MCF 10A (cell line): ENCODE measurements at regions not wholly inside any gene's neighbourhood (a gene's known extent, or its start where the extent isn't known, plus 50 kb on each side); places are given as distances from the start of the nearest gene placed in this dataset.

Source experiments
- BruUV-seq: library from RNA; stranded (reverse); fragments of 400-500 nt; replicated peaks from 2 replicates; lab custom pipeline; 2021; lab: Mats Ljungman, UMichigan
- CTCF ChIA-PET: fragments of 300-600 bp; sonication (Branson Sonifier 250); formaldehyde crosslinking; extraction: SDS; loops from one replicate; lab custom pipeline; 2021; ENCODE audit warnings: antibody characterized with exemption, inconsistent platforms; lab: Yijun Ruan, JAX
- POLR2A ChIA-PET: fragments of 300-600, 350-650 bp; sonication (Branson Sonifier 250); formaldehyde crosslinking; extraction: SDS; loops from one replicate; lab custom pipeline; 2020; ENCODE audit warnings: antibody characterized with exemption, inconsistent platforms; lab: Yijun Ruan, JAX
- DNase-seq: peaks from one replicate; pipeline ENCODE4 v3.0.0-alpha.2; 2018; ENCODE audit not compliant: unreplicated experiment
- H3K27ac Mint-ChIP-seq: one replicate; pipeline ENCODE4 v1.8.0; 2022; ENCODE audit warnings: mild to moderate bottlenecking, low read depth, mixed read lengths; ENCODE audit not compliant: unreplicated experiment
- H3K27me3 Mint-ChIP-seq: one replicate; pipeline ENCODE4 v1.8.0; 2022; ENCODE audit warnings: mixed read lengths; ENCODE audit not compliant: insufficient read depth, unreplicated experiment
- H3K36me3 Mint-ChIP-seq: one replicate; pipeline ENCODE4 v1.8.0; 2022; ENCODE audit warnings: mild to moderate bottlenecking, moderate library complexity, mixed read lengths; ENCODE audit not compliant: insufficient read depth, unreplicated experiment
- H3K4me1 Mint-ChIP-seq: one replicate; pipeline ENCODE4 v1.8.0; 2022; ENCODE audit warnings: mixed read lengths; ENCODE audit not compliant: insufficient read depth, unreplicated experiment
- H3K4me3 Mint-ChIP-seq: one replicate; pipeline ENCODE4 v1.8.0; 2022; ENCODE audit warnings: mild to moderate bottlenecking, moderate library complexity, mixed read lengths; ENCODE audit not compliant: unreplicated experiment
- H3K9me3 Mint-ChIP-seq: one replicate; pipeline ENCODE4 v1.8.0; 2022; ENCODE audit warnings: mixed read lengths; ENCODE audit not compliant: unreplicated experiment
- intact Hi-C: fragments of 100-400 bp; cut with micrococcal nuclease; formaldehyde crosslinking; loops from 2 replicates; pipeline ENCODE4 v1.14.1; 2022
- TF ChIP-seq, protein P1 (sequence below): fragments of 200-600 bp; IDR thresholded peaks from one replicate; pipeline ENCODE4 v1.8.0; 2022; ENCODE audit warnings: antibody characterized with exemption, mild to moderate bottlenecking; ENCODE audit not compliant: unreplicated experiment

- H3K4me3 Mint-ChIP-seq = no peak overlapping the region
- DNase-seq = no peak
- ChIA-PET POLR2A (no interaction called here), CTCF (interaction anchor here (0.6 kb wide), 1 partner anchor 72 kb away, joined by 3 read pairs; no protein-coding TSS in a partner anchor)
- intact Hi-C loops = no loop called here
- no peak overlapping the region for H3K27ac Mint-ChIP-seq
- no peaks in the 10 kb centered on the region for H3K4me1 Mint-ChIP-seq
- no TSS peak for BruUV-seq
- H3K27me3 Mint-ChIP-seq = no peaks in the 10 kb centered on the region
- TF ChIP-seq, protein P1, sequence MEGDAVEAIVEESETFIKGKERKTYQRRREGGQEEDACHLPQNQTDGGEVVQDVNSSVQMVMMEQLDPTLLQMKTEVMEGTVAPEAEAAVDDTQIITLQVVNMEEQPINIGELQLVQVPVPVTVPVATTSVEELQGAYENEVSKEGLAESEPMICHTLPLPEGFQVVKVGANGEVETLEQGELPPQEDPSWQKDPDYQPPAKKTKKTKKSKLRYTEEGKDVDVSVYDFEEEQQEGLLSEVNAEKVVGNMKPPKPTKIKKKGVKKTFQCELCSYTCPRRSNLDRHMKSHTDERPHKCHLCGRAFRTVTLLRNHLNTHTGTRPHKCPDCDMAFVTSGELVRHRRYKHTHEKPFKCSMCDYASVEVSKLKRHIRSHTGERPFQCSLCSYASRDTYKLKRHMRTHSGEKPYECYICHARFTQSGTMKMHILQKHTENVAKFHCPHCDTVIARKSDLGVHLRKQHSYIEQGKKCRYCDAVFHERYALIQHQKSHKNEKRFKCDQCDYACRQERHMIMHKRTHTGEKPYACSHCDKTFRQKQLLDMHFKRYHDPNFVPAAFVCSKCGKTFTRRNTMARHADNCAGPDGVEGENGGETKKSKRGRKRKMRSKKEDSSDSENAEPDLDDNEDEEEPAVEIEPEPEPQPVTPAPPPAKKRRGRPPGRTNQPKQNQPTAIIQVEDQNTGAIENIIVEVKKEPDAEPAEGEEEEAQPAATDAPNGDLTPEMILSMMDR = no peak
- H3K36me3 Mint-ChIP-seq = no peaks in the 10 kb centered on the region
- H3K9me3 Mint-ChIP-seq = no peaks in the 10 kb centered on the region
Observed at GRCh38 chr1:214880956-214881355, 201.6 kb upstream of the KCNK2 start.

- CTCF ChIA-PET = interaction anchor here (0.7 to 1.0 kb wide), 2 partner anchors 14 to 255 kb away, joined by 3 to 4 read pairs; no protein-coding TSS in a partner anchor
- no peak for DNase-seq
- POLR2A ChIA-PET = interaction anchor here (0.7 to 1.0 kb wide), 2 partner anchors 8 to 141 kb away, joined by 3 read pairs; no protein-coding TSS in a partner anchor
- no TSS peak for BruUV-seq
- Mint-ChIP-seq H3K9me3 (peaks cover 7% of the 10 kb centered on the region), H3K27me3 (no peaks in the 10 kb centered on the region), H3K4me1 (no peaks in the 10 kb centered on the region), H3K4me3 (no peak overlapping the region), H3K36me3 (no peaks in the 10 kb centered on the region), H3K27ac (no peak overlapping the region)
- TF ChIP-seq, protein P1 = no peak
- intact Hi-C loops = no loop called here
Observed at GRCh38 chr1:214882616-214883015, 199.9 kb upstream of the KCNK2 start.

- DNase-seq = no peak
- CTCF ChIA-PET = no interaction called here
- Mint-ChIP-seq H3K27ac (no peak overlapping the region), H3K4me1 (no peaks in the 10 kb centered on the region), H3K4me3 (no peak overlapping the region), H3K9me3 (peaks cover 11% of the 10 kb centered on the region), H3K36me3 (no peaks in the 10 kb centered on the region), H3K27me3 (no peaks in the 10 kb centered on the region)
- POLR2A ChIA-PET = interaction anchor here (0.7 kb wide), 1 partner anchor 166 kb away, joined by 3 read pairs; no protein-coding TSS in a partner anchor
- TF ChIP-seq, protein P1 = no peak
- intact Hi-C loops = no loop called here
- BruUV-seq = no TSS peak
Observed at GRCh38 chr1:214895011-214895600, 187.4 kb upstream of the KCNK2 start.

DNA sequence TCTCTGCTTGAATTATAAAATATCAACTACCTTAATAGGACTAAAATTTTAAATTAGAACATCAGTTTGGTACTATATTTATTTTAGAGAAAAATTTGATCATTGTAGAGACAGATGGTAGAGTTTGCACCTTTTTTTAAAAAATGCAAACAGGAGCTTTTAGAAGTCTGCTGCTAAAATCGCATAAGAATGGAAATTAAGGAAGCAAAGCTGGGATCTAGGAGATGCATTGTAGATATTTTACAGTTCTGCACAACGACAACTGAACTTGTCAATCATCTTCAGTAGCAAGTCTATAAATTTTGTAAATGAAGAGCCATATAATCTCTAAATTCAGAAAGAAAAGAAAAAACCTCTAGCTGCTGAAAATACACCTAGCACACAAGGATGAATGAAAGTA is 185.6 kb upstream of the KCNK2 start:
- Mint-ChIP-seq H3K27ac (no peak overlapping the region), H3K9me3 (peaks cover 5% of the 10 kb centered on the region), H3K36me3 (no peaks in the 10 kb centered on the region), H3K4me1 (peaks cover 14% of the 10 kb centered on the region), H3K27me3 (no peaks in the 10 kb centered on the region), H3K4me3 (no peak overlapping the region)
- TF ChIP-seq, protein P1 = no peak
- ChIA-PET CTCF (no interaction called here), POLR2A (interaction anchor here (1.2 to 1.5 kb wide), 3 partner anchors 11 to 23 kb away, joined by 3 to 6 read pairs (median 3); no protein-coding TSS in a partner anchor)
- no peak for DNase-seq
- intact Hi-C loops = no loop called here
- no TSS peak for BruUV-seq
